ENCODE measurements at regions not wholly inside any gene's neighbourhood (a gene's known extent, or its start where the extent isn't known, plus 50 kb on each side); places are given as distances from the start of the nearest gene placed in this dataset.
A peak's percentile ranks its signal among the peaks of the same experiment; 100 is the strongest.

DNA sequence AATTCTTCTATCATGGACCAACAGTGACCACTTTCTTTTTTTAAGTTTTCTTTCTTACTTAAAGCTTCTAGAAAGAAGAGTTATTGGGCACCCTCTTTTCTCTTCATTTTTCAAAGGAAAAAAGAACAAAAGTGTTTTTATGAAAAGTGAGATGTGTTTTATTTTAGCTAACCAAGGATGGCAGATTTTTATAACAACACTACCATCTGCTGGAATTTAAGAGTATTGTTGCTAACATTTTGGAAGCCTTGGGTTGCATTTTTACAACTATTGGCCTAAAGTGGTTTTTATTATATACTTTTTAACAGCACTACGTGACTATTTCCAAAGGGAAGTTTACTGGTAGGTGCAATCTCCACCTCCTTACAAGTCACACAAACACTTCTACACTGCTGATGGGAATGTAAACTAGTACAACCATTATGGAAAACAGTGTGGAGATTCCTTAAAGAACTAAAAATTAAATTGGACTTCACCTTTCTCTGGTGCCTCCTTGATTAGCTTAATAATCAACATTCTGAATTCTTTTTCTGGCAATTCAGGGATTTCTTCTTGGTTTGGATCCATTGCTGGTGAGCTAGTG lies 237.7 kb upstream of the AGTR1 start:
- Histone ChIP-seq H2AFZ (ENCODE audit: low read depth, low read length) (no peak overlapping the region), H4K20me1 (ENCODE audit: insufficient read depth, low read length) (no peaks in the 10 kb centered on the region), H3K27ac (ENCODE audit: low read depth, low read length) (no peak overlapping the region), H3K79me2 (ENCODE audit: insufficient read depth, low read length) (no peaks in the 10 kb centered on the region), H3K27me3 (ENCODE audit: insufficient read depth, low read length) (no peaks in the 10 kb centered on the region), H3K4me2 (ENCODE audit: low read length) (no peak overlapping the region), H3K4me1 (ENCODE audit: insufficient read depth, low read length) (no peaks in the 10 kb centered on the region), H3K9me3 (ENCODE audit: insufficient read depth, low read depth, low read length) (no peaks in the 10 kb centered on the region), H3K36me3 (ENCODE audit: insufficient read depth, low read length) (no peaks in the 10 kb centered on the region), H3K4me3 (ENCODE audit: insufficient read depth, low read depth, low read length) (no peak overlapping the region), H3K9ac (ENCODE audit: low read length) (no peak overlapping the region)
- no peak overlapping the region for H3K4me3 Mint-ChIP-seq (ENCODE audit: unreplicated experiment)
- no peaks in the 10 kb centered on the region for H3K27me3 Mint-ChIP-seq (ENCODE audit: low read depth, unreplicated experiment)
- TF ChIP-seq CTCF (IDR thresholded peaks at IDR 0.05; ENCODE audit: insufficient read depth, low read depth, low read length) = no peak
- no peak for TF ChIP-seq EZH2 (IDR thresholded peaks at IDR 0.05; ENCODE audit: insufficient read depth, low read length)
- H3K36me3 Mint-ChIP-seq (ENCODE audit: low read depth, unreplicated experiment) = no peaks in the 10 kb centered on the region
- no peaks in the 10 kb centered on the region for H3K9me3 Mint-ChIP-seq (ENCODE audit: unreplicated experiment)
- FAIRE-seq (no peak), DNase-seq (ENCODE audit: low read depth) (no peak)
- peaks cover 9% of the 10 kb centered on the region for H3K4me1 Mint-ChIP-seq (ENCODE audit: low read depth, unreplicated experiment)
- no peak overlapping the region for H3K27ac Mint-ChIP-seq (ENCODE audit: unreplicated experiment)

DNA sequence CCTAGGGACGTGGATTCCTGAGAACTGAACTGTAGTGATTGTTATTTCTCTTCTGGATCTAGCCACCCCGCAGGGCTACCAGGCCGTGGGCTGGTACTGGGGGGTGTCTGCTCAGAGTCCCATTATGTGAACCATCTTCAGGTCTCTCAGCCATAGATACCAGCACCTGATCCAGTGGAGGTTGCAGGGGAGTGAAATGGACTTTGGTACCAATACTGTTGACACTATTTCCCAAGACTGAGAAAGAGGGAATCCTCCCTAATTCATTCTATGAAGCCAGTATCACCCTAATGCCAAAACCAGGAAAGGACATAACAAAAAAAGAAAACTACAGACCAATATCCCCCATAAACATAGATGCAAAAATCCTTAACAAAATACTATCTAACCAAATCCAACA lies 237.0 kb upstream of the AGTR1 start:
- H3K79me2 ChIP-seq (ENCODE audit: insufficient read depth, low read length) = no peaks in the 10 kb centered on the region
- no peaks in the 10 kb centered on the region for H3K9me3 Mint-ChIP-seq (ENCODE audit: unreplicated experiment)
- no peak overlapping the region for H3K9ac ChIP-seq (ENCODE audit: low read length)
- no peaks in the 10 kb centered on the region for H3K9me3 ChIP-seq (ENCODE audit: insufficient read depth, low read depth, low read length)
- H3K36me3 ChIP-seq (ENCODE audit: insufficient read depth, low read length) = no peaks in the 10 kb centered on the region
- no peak overlapping the region for H2AFZ ChIP-seq (ENCODE audit: low read depth, low read length)
- TF ChIP-seq EZH2 (IDR thresholded peaks at IDR 0.05; ENCODE audit: insufficient read depth, low read length) (no peak), CTCF (IDR thresholded peaks at IDR 0.05; ENCODE audit: insufficient read depth, low read depth, low read length) (no peak)
- H3K4me1 ChIP-seq (ENCODE audit: insufficient read depth, low read length) = no peaks in the 10 kb centered on the region
- H3K27me3 Mint-ChIP-seq (ENCODE audit: low read depth, unreplicated experiment) = no peaks in the 10 kb centered on the region
- H3K27me3 ChIP-seq (ENCODE audit: insufficient read depth, low read length) = no peaks in the 10 kb centered on the region
- H3K36me3 Mint-ChIP-seq (ENCODE audit: low read depth, unreplicated experiment) = no peaks in the 10 kb centered on the region
- H4K20me1 ChIP-seq (ENCODE audit: insufficient read depth, low read length) = no peaks in the 10 kb centered on the region
- no peak overlapping the region for H3K27ac Mint-ChIP-seq (ENCODE audit: unreplicated experiment)
- FAIRE-seq (no peak), DNase-seq (ENCODE audit: low read depth) (no peak)
- H3K4me3 ChIP-seq (ENCODE audit: insufficient read depth, low read depth, low read length) = no peak overlapping the region
- H3K4me1 Mint-ChIP-seq (ENCODE audit: low read depth, unreplicated experiment) = peaks cover 14% of the 10 kb centered on the region
- no peak overlapping the region for H3K4me2 ChIP-seq (ENCODE audit: low read length)
- no peak overlapping the region for H3K27ac ChIP-seq (ENCODE audit: low read depth, low read length)
- no peak overlapping the region for H3K4me3 Mint-ChIP-seq (ENCODE audit: unreplicated experiment)

- no peak overlapping the region for H3K9ac ChIP-seq (ENCODE audit: low read length)
- no peak overlapping the region for H3K4me2 ChIP-seq (ENCODE audit: low read length)
- no peak overlapping the region for H2AFZ ChIP-seq (ENCODE audit: low read depth, low read length)
- no peaks in the 10 kb centered on the region for H3K9me3 ChIP-seq (ENCODE audit: insufficient read depth, low read depth, low read length)
- H4K20me1 ChIP-seq (ENCODE audit: insufficient read depth, low read length) = no peaks in the 10 kb centered on the region
- H3K9me3 Mint-ChIP-seq (ENCODE audit: unreplicated experiment) = no peaks in the 10 kb centered on the region
- no peaks in the 10 kb centered on the region for H3K27me3 ChIP-seq (ENCODE audit: insufficient read depth, low read length)
- H3K27ac ChIP-seq (ENCODE audit: low read depth, low read length) = no peak overlapping the region
- no peak overlapping the region for H3K4me3 ChIP-seq (ENCODE audit: insufficient read depth, low read depth, low read length)
- DNase-seq (ENCODE audit: low read depth) (peak; percentile 17), FAIRE-seq (peak; percentile 20)
- H3K27ac Mint-ChIP-seq (ENCODE audit: unreplicated experiment) = no peak overlapping the region
- H3K4me1 Mint-ChIP-seq (ENCODE audit: low read depth, unreplicated experiment) = peaks cover 27% of the 10 kb centered on the region
- no peaks in the 10 kb centered on the region for H3K36me3 ChIP-seq (ENCODE audit: insufficient read depth, low read length)
- H3K4me1 ChIP-seq (ENCODE audit: insufficient read depth, low read length) = peaks cover 6% of the 10 kb centered on the region
- H3K27me3 Mint-ChIP-seq (ENCODE audit: low read depth, unreplicated experiment) = no peaks in the 10 kb centered on the region
- H3K4me3 Mint-ChIP-seq (ENCODE audit: unreplicated experiment) = no peak overlapping the region
- H3K79me2 ChIP-seq (ENCODE audit: insufficient read depth, low read length) = no peaks in the 10 kb centered on the region
- no peak for TF ChIP-seq CTCF (IDR thresholded peaks at IDR 0.05; ENCODE audit: insufficient read depth, low read depth, low read length)
- TF ChIP-seq EZH2 (IDR thresholded peaks at IDR 0.05; ENCODE audit: insufficient read depth, low read length) = no peak
- H3K36me3 Mint-ChIP-seq (ENCODE audit: low read depth, unreplicated experiment) = no peaks in the 10 kb centered on the region
Observed at GRCh38 chr3:148464246-148464645, 233.5 kb upstream of the AGTR1 start.
